Bone marrow (tissue), 2 donors: ENCODE measurements at regions not wholly inside any gene's neighbourhood (a gene's known extent, or its start where the extent isn't known, plus 50 kb on each side); places are given as distances from the start of the nearest gene placed in this dataset.

Experiments used
- DNase-seq, 2 donors: peaks; one replicate each; lab custom pipeline; 2025; lab: John Stamatoyannopoulos, UW

DNA sequence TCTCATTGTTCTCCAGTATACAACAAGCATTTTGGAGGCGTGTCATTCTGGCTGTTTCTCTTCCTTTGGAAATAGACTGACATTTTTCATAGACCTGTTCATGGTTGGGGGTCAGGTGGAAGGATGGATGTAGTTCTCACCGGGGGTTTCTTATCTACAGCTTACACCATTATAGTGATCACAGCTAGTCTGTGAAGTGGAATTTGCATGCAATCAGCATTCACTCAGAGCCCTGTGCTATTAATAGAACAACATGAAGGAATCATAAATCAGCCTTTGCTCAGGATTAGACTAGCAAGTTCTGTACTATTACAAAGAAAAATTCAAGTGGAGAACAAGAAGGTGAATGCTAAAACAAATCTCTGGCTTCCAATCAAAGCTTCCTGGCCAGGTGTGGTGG lies 132.6 kb upstream of the PUDP start:
- DNase-seq, result no peak

DNA sequence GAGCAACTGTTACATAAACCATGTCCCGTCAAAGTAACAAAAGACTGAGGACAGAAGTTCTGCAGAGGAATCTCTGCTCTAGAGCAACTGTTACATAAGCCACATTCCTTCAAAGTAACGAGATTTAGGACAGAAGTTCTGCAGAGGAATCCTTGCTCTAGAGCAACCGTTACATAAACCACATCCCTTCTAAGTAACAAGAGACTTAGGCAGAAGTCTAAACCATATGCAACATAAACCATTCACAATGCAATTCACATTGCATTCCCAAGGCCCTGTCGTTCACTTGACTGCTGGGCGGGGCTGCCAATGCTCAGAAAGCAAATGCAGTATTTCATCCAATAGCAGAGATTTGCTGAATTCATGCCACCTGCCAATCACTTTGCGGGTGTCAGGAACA lies 124.4 kb upstream of the PUDP start:
- DNase-seq, result no peak

DNA sequence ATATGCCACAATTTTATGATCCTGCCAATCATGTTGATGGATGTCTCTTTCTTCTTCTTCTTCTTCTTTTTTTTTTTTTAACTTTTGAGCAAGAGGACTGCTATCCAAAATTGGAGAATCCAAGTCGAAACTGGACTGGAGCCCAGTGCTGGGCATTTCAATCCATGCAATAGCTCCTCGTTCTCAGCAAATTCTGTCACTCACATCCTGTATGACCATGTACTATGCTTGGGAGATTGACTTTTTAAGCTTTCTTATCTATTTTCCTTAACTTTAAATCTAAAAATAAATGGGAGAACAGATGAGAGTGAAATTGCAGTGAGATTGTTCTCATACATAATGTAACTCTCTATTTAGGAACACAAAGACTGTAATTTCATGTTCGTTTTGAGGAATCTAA lies 123.0 kb upstream of the PUDP start:
- no peak for DNase-seq

DNA sequence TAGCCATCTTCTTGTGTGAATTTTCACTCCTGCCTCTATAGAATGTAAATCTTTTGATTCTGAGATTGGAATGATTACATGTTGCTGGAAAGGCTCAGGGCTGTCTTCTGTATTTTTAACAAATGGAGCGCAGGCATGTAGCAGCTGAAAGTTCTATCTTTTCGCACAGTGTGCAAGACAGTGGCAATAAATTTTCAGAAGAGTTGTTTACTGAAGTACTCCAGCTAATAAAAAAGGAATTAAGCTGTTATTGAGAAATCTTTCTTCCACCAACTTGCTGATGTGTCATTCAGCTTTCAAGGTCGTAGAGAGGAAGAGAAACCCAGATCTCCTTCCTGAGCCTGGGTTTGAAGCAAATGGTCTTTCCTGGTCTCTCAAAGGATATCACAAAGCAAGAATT lies 122.0 kb upstream of the PUDP start:
- no peak for DNase-seq

DNA sequence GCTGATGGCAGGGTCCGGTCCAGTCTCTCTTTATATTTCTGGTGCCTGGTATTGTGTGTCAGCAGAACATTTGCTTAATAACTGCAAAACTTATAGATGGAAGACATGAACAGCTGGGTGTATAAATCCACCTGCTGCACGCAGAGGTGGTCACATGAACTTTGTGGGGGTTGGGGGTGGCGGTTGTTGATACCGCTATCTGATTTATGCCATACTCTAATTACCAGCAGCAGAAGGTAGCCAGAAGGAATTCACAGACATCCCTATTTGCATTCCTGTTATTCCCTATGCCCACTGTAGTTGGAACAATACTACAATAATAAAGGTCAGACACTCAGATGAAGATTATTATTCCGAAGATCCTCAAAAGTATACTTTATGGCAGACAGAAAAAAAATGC lies 121.6 kb upstream of the PUDP start:
- DNase-seq, result no peak

DNA sequence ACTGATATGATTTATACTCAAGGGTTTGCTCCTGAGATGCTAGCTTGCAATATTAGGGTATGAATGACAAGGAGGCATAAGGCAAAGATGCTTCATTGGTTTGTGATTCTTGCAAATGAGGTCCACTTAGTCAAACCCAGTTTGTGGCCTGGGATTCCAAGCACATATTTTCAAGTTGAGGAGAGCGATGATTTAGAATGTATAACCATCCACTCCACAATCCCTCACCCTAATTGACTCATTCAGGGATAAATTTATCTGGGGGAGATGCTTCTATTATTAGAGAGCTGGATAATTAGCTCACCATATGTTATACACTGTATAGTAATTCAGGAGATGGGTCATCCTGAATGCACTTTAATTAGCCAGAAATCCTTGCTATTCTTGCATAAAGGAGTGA lies 118.3 kb upstream of the PUDP start:
- no peak for DNase-seq

DNA sequence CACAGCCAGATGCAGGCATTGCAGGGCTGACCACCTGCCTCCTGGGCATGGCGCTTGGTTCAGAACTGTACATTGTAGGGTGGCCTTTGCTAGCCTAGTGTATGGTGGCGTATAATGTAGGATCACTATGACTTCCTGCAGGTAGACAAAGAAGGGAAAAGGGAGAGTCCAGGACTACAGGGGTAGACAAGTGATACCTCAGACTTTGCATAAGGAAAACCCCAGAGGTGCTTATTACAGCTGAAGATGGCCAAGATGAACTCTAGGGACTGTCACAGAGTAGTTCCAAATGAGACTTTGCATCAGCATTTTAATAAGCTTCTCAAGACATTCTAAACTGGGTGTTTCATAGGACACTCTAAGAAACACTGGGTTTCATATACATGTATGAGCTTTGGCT lies 116.4 kb upstream of the PUDP start:
- DNase-seq, result no peak

DNA sequence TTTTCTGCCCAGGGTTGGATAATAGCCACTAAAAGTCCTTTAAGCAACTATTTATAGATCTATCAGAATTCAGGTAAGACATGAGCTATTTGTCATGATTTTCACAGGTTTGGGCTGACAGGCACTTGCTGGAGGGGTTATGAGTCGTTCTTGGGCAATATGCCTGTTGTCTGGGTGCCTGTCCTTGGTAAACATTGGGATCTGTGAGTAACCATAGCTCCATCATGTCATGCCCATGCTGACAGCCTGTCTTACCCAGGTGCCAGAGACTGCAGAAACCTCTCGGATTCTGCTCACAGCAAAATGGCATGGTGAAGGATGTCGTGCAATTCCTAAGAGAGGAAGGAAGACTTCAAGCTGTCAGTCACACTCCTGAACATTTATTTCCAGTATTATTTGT lies 116.0 kb upstream of the PUDP start:
- no peak for DNase-seq

DNA sequence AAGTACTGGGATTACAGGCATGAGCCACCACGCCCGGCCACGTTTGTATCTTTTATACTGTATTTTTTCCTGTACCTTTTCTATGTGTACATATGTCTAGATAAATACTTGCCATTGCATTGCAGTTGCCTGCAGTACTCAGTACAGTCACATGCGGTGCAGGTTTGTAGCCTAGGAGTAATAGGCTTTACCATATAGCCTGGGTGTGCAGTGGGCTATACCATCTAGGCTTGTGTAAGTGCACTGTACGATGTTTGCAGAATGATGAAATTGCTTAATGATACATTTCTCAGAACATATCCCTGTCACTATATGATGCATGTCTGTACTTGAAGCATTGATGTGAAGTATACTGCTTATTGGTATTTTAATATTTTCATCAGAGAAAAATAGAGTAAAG lies 115.4 kb upstream of the PUDP start:
- no peak for DNase-seq

DNA sequence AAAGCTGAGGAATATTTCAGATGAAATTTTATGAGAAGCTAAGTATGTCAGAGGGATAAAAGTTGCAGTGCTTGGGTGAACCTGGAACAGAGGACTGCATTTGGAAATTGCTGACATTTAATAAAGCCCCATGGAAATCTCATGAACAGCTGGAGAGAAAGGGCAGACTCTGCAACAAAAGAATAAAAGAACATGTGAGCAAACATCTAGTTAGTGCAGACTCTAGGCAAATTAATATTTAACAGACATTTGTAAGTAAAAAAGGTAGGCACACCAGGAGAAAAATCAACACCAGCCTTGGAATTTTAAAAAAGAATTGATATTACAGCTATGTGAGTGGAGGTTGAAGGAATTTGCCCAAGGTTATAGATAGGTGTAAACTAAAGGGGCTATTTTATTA lies 114.6 kb upstream of the PUDP start:
- DNase-seq, result no peak

DNA sequence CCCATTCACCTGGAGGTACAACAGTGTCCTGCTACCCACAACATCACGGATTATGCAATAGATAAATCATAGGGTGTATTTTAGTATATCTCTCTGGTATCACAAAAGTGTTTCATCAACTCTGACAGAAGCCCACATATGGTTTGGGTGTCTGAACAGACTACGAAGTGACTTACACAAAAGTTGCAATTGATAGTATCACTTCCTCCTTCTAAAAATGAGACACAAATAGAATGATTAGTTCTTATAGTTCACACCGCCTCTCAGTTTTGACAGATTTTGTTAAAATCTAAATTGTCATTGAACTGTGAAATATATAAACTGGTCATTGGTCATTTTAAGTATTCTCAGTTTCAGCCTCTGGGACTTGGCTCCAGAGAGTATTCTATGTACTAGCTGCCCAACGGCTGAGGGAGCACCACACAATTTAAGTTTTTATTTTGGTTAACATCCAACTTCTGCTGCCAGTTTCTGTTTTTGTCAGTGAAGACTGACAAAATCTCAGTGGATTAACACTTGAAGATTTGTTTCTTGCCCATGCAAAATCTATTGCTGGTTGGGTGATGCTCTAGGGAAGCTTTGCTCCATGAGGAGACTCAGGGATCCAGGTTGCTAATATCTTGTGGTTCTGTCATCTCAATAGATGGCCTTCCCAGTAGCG lies 113.8 kb upstream of the PUDP start:
- no peak for DNase-seq

DNA sequence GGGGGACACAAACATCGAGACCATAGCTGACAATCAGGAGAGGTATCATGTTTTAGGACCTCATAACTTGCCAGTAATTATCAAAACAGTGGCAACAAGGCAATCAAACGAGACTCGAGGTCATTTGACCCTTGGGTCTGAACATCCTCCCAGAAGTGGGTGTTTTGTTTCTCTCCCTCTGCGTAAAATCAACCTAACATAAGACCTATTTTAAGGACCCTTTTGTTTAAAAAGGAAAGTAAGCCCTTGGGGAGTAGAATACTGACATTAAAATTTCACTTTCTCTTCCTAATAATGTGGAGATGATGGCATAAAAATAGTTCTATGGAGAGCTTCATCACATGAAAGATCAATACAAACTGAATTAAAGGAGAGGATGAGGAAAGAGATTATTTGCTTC lies 106.2 kb upstream of the PUDP start:
- no peak for DNase-seq

DNA sequence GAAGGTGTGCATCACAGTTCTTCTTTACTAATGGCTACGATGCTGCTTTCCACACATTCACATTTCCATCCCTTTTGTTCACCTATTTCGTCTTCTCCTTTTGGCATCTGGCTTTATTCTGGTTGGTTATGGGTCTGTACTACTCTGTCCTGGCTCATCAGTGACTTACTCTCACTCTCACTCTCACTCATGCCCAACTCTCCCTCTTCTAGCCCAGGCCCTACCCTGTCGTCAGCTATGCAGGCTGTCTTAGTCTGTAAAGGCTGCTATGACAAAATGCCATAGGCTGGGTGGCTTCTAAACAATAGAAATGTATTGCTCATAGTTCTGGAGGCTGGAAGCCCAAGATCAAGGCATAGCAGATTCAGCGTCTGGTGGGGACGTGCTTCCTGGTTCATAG lies 105.6 kb upstream of the PUDP start:
- DNase-seq, result no peak

DNA sequence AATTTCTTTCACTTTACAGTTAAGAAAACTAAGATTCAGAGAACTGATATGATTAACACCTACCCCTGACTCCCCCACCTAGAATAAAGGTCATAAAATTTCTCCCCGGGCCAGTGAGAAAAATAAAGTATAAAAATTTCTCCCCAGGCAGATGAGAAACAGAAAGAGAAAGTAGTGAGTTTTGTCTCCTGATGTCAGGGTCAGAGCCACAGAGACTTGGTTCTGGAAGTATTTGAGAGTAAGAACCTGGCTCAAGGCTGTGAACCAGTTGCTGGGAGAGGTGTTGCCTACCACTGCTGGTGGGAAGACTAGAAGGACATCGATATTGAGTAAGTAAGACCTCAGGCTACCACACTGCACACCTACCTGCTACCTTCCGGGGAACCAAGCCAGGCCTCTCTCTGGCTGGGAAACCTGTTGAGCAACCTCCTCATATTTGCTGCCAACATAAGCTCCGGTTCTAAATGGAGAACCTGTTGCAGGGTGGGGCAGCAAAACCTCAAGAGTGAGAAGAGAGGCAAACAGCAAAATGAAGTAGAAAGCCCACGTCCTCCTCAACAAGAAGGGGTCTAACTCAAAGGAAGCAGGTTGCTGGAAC lies 104.2 kb upstream of the PUDP start:
- DNase-seq, result no peak

DNA sequence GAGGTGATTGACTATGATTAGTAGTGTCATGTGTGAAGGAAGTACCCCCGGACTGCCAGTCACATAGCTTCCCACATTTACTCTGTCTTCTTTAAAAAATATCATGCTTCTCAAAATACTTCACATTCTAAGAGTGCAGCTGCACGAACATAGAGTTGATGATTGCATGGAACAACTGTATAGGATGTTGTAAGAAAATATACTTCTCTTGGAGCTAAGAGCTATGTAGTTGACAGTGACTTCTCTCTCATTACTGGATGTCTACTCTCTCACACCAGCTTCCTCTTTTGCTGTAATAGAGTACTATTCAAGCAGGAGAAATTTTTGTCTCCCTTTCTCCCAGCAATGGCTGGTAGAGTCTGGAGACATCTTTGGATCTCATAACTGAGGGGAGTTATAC lies 99.4 kb upstream of the PUDP start:
- no peak for DNase-seq

DNA sequence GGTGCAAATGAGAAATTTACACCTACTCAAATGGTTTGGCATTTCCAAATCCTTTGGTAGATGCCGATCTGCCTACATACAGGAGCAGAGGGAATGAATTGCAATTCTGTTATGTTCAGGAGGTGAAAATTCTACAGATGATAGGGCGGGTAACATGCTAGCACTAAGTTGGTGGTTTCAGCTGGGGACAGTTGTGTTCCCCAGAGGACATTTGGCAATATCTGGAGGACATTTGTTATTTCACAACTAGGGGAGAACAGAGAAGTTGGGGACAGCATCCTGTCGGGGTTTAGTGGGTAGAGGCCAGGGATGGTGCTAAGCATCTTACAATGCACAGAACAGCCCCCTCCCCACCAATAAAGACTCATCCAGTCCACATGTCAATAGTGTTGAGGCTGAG lies 96.5 kb upstream of the PUDP start:
- DNase-seq, result no peak

DNA sequence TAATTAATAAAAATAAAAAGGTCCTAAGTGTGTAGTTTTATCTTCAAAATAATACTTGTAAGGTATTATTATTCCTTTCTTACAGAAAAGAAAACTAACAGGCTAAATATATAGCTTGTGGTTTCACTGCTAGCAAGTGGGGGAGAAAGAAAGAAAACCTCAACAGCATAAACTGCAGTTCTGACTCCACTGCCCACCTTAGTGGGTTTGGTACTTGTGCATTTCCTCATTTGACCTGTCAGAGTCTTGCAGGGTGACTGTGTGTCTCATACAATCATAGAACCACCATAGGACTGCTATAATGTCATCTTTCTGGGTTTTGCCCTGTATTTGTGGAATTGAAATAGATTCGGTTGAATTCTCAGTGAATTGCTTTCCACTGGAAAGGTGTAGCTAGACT lies 94.7 kb upstream of the PUDP start:
- DNase-seq, result no peak

DNA sequence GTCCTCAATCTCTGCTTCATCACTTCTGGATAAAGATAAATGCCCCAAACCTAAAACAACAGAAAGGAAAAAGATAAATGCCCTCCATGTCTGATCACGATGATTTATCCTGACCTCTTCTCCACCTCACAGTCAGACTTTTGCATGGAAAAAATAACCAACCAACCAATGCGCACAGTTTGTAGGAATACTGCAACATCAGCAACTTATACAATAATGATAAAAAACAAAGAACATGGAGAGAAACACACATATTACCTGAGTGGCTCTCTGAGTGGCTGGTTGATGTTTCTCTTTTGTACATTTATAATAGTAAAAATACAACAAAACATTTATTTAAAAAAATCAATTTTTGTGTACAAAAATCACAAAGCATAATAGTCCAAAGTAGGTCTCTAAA lies 93.0 kb upstream of the PUDP start:
- DNase-seq, result no peak

DNA sequence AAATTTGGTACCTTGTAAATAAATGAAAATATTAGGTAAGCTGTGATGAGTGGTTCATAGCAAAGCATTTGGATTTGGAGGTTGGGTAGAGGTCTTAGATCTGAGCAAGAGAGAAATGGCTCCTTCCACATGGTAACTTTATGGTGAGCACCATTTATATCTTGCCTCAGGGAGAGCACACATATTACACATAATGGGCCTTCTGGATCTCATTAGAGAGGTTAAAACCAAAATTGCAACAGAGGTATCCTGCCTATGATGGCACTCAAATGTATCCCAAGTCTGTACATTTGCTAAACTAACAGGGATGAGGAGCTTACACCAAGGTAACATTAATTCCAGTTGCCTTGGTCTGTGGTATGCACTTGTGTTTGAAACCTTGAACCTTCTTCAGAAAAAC lies 87.1 kb upstream of the PUDP start:
- DNase-seq, result no peak

DNA sequence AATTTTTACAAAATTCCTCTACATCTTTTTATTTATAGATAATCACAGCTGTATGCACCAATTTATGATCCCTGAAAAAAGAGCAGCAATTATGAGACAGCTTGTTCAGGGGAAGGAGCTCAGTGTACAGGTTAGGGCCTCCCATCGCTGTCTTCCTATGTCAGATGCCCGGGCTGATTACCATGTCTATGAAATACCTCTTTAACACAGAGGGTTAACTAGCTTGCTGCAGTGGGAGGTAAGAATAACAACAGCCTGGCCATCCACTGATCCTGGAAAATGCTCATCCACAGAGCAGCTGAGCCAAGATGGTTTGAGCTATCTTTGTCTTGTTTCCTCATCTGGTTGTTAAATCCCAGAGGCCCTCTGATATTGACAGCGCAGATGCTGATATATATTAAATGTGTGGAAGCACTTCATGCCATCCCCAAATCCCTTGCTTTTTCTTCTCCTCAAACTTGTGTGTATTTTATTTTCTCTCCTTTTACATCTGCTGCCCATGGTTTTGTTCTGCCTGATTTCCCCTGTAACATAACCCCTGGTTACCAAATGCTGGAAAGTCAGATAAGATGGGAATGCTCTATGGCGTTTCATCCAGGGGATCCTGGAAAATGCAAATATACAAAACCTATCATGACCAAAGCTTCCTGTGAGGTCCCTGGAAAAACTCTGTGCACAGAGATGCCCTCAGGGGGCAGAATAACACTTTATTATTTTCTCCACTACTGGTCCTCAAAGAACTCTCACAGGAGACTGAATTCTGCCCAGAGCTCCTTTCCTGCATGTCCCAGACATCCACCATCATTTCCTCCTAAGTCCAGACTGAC lies 85.8 kb upstream of the PUDP start:
- no peak for DNase-seq

DNA sequence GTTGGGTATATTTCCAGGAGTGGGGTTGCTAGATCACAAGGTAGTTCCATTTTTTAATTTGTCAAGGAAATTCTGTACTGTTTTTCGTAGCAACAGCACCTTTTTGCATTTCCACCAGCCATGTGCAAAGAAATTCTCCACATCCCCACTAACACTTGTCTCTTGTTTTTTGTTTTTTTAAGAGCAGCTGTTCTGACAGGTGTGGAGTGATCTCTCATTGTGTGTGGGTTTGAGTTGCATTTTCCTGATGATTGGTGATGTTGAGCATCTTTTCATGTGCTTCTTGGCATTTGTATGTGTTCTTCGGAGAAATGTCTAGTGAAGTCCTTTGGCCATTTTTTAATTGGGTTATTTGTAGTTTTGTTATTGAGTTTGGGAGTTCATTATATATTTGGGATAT lies 80.3 kb upstream of the PUDP start:
- DNase-seq, result no peak

DNA sequence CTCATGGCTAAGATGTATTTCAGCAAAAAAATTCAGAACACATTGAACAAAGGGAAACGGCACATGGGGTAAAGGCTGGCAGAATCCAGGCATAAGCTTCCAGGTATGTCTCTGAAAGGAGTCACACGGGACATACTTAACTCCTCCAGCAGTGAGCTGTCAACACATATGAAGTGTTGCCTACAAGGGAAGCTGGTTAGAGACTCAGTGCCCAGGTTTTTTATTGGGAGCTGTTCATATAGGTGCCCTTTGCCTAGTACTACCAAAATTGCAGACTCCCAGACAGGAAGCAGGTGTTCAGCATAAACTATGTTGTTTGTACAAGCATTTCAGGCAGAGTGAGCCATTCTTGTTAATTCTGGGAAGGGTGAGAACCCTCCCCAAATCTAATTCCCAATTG lies 77.4 kb upstream of the PUDP start:
- DNase-seq, result no peak

DNA sequence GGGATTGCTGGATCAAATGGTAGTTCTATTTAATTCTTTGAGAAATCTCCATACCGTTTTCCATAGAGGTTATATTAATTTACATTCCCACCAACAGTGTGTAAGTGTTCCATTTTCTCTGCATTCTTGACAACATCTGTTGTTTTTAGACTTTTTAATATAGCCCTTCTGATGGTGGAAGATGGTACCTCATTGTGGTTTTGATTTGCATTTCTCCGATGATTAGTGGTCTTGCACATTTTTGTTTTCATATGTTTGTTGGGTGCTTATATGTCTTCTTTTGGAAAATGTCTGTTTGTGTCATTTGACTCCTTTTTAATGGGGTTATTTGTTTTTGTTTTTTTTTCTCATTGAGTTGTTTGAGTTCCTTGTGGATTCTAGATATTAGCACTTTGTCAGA lies 75.3 kb upstream of the PUDP start:
- no peak for DNase-seq

DNA sequence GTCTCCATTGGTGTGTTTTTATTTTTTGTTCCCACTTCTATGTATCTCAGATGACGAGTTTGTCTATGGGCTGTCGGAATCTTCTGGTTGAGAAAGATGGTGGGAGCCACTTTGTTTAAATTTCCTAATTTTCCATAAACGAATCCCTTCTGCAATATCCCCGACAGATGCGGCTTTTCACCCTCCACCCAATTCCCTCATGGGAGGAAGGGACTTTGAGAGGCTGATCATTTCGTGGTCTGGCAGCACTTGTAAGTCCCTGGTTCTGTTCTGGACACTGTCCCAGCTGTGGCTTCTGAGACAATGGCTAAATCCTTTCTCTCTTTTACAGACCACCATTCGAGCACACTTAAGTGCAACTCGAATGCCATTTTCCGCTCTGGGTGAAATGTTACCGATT lies 72.2 kb upstream of the PUDP start:
- DNase-seq, result no peak
